GM06990 (cell line): ENCODE measurements at regions not wholly inside any gene's neighbourhood (a gene's known extent, or its start where the extent isn't known, plus 50 kb on each side); places are given as distances from the start of the nearest gene placed in this dataset.
"Not testable (repeated sequence)": the region's sequence is repeated elsewhere in the genome, so short reads cannot be mapped to it uniquely, and the experiment has no call there.

Source experiments
- DNase-seq: peaks from one replicate; pipeline ENCODE4 v3.0.0-alpha.2; 2011; ENCODE audit not compliant: insufficient read length; ENCODE audit errors: extremely low read depth
- H3K27me3 ChIP-seq: replicated peaks from 2 replicates; pipeline ENCODE4 v1.6.0; 2011; ENCODE audit warnings: low read length; ENCODE audit not compliant: control insufficient read depth, insufficient read depth
- H3K36me3 ChIP-seq: 2 replicates; pipeline ENCODE4 v1.5.1; 2011; ENCODE audit warnings: low read length; ENCODE audit not compliant: control insufficient read depth, insufficient read depth
- H3K4me3 ChIP-seq: replicated peaks from 2 replicates; pipeline ENCODE4 v1.5.1; 2011; ENCODE audit warnings: low read depth, mild to moderate bottlenecking, control low read depth, low read length
- TF ChIP-seq, protein P1 (sequence below): IDR thresholded peaks from 2 replicates; pipeline ENCODE4 v1.5.1; 2011; ENCODE audit warnings: low read length, control low read depth, mild to moderate bottlenecking, inconsistent platforms; ENCODE audit not compliant: insufficient read depth, poor library complexity, severe bottlenecking

DNA sequence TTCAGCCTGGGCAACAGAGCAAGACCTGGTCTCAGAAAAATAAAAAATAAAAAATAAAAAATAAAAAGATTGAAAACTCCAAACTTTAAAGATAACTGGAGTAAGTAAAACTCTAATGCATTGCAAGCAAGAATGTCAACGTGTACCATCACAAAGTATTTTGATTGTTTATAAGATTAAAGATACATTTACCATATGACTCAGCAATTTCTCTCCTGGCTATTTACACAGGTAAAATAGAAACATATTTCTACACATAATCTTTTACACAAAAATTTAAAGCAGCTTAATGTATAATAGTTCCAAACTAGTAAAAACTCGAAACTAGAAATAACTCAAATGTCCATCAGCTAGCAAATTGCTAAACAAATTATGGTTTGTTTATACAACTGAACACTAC is 456.1 kb upstream of the RGS18 start:
- H3K27me3 ChIP-seq: no peaks in the 10 kb centered on the region
- DNase-seq: no peak
- TF ChIP-seq, protein P1, sequence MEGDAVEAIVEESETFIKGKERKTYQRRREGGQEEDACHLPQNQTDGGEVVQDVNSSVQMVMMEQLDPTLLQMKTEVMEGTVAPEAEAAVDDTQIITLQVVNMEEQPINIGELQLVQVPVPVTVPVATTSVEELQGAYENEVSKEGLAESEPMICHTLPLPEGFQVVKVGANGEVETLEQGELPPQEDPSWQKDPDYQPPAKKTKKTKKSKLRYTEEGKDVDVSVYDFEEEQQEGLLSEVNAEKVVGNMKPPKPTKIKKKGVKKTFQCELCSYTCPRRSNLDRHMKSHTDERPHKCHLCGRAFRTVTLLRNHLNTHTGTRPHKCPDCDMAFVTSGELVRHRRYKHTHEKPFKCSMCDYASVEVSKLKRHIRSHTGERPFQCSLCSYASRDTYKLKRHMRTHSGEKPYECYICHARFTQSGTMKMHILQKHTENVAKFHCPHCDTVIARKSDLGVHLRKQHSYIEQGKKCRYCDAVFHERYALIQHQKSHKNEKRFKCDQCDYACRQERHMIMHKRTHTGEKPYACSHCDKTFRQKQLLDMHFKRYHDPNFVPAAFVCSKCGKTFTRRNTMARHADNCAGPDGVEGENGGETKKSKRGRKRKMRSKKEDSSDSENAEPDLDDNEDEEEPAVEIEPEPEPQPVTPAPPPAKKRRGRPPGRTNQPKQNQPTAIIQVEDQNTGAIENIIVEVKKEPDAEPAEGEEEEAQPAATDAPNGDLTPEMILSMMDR: no peak
- H3K36me3 ChIP-seq: no peaks in the 10 kb centered on the region
- no peak overlapping the region for H3K4me3 ChIP-seq

DNA sequence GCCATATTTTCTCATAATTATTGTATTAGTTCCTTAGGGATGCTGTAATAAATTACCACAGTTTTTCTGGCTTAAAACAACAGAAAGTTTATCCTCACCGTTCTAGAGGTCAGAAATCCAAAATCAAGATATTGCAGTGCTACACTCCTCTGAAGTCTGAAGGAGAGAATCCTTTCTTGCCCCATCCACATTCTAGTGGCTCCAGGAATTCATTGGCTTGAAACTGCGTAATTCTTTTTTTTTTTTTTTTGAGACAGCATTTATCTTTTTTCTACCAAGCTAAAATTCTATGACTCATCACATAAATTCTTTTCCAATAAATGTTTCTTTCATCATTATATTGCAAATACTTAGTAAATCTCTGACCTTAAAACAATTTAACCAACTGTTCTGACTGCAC is 451.0 kb upstream of the RGS18 start:
- Histone ChIP-seq H3K27me3 (no peaks in the 10 kb centered on the region), H3K4me3 (no peak overlapping the region), H3K36me3 (no peaks in the 10 kb centered on the region)
- DNase-seq: no peak
- TF ChIP-seq, protein P1: no peak

DNA sequence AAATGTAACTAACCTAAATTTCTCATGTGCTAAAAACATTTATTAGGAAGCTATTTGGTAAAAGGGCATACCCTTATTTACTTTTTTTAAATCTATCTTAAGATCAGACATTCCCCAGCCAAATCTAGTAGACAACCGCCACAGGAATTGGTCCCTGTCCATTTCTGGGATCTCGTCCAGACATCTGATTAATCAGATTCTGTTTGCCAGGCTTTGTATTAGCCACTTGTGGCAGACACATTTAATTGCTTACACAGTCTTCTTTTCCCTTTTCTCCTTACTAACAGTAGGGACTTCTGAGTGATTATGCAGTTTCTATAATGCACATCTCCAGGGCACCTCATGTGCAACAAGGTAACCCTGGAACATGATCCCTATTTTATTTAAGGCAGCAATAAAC is 449.0 kb upstream of the RGS18 start:
- TF ChIP-seq, protein P1: no peak
- no peak for DNase-seq
- Histone ChIP-seq H3K4me3 (no peak overlapping the region), H3K36me3 (no peaks in the 10 kb centered on the region), H3K27me3 (no peaks in the 10 kb centered on the region)

DNA sequence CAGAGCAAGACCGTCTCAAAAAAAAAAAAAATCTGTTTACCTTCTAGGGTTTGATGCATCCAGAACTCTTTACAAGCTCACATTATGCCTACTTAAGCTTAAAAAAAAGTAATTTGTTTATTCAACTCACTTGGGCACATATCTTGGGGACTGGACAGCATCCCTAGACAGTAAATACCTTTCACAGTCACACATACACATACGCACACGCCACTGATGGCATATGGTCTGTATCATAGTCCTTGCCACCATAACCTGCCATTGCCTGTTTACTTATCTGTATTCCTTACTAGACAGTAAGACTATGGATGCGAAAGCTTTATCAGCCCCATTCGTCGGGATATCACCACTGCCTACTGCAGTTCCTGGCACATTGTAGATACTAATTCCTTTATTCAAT is 446.3 kb upstream of the RGS18 start:
- no peak overlapping the region for H3K4me3 ChIP-seq
- H3K27me3 ChIP-seq: no peaks in the 10 kb centered on the region
- TF ChIP-seq, protein P1: no peak
- H3K36me3 ChIP-seq: no peaks in the 10 kb centered on the region
- DNase-seq: no peak

DNA sequence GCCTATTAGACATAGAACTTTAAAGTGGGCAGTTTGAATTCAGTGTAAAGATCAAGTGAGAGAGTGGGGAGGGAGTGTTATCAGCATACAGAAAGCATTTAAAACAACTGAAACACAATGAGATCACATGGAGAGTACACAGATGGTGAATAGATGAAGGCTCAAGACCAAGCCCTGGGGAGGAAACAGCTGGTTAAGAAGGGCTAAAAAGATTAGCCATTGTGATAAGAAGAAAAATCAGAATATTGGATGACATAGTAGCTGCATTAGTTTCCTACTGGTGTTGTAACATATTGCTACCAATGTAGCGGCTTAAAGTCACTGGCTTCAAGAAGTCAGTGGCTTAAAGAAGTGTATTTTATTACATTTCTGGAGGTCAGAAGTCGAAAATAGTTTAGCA is 443.4 kb upstream of the RGS18 start:
- Histone ChIP-seq H3K27me3 (no peaks in the 10 kb centered on the region), H3K4me3 (no peak overlapping the region), H3K36me3 (no peaks in the 10 kb centered on the region)
- no peak for DNase-seq
- TF ChIP-seq, protein P1: no peak

DNA sequence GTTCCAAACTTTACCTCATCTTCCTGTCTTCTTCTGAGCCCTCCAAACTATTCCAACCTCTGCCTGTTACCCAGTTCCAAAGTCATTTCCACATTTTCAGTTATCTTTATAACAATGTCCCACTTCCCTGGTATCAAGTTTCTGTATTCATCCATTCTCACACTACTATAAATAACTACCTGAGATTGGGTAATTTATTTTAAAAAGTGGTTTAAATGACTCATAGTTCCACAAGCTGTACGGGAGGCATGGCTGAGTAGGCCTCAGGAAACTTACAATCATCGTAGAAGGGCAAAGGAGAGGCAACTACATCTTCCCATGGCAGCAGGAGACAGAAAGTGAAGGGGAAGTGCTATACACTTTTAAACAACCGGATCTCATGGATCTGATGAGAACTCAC is 428.5 kb upstream of the RGS18 start:
- no peak overlapping the region for H3K4me3 ChIP-seq
- TF ChIP-seq, protein P1: no peak
- DNase-seq: no peak
- no peaks in the 10 kb centered on the region for H3K36me3 ChIP-seq
- no peaks in the 10 kb centered on the region for H3K27me3 ChIP-seq

DNA sequence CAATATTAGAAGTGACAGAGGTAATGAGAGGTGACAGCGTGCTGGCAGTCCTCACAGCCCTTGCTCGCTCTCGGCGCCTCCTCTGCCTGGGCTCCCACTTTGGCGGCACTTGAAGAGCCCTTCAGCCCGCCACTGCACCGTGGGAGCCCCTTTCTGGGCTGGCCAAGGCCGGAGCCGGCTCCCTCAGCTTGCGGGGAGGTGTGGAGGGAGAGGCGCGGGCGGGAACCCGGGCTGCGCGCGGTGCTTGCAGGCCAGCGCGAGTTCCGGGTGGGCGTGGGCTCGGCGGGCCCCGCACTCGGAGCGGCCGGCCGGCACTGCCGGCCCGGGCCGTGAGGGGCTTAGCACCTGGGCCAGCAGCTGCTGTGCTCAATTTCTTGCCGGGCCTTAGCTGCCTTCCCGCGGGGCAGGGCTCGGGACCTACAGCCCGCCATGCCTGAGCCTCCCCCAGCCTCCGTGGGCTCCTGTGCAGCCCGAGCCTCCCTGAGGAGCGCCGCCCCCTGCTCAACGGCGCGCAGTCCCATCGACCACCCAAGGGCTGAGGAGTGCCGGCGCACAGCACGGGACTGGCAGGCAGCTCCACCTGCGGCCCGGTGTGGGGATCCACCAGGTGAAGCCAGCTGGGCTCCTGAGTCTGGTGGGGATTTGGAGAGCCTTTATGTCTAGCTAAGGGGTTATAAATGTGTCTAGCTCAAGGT is 426.5 kb upstream of the RGS18 start:
- not testable (repeated sequence) for DNase-seq, H3K27me3 ChIP-seq, H3K36me3 ChIP-seq, H3K4me3 ChIP-seq
